GM19324 (cell line): ENCODE measurements at regions not wholly inside any gene's neighbourhood (a gene's known extent, or its start where the extent isn't known, plus 50 kb on each side); places are given as distances from the start of the nearest gene placed in this dataset.
"Not testable (repeated sequence)": the region's sequence is repeated elsewhere in the genome, so short reads cannot be mapped to it uniquely, and the experiment has no call there.

Experiments
- ATAC-seq: cut with Tn5 transposase; IDR thresholded peaks from one replicate; pipeline ENCODE4 v1.9.1; 2021; ENCODE audit warnings: mild to moderate bottlenecking, moderate library complexity; ENCODE audit not compliant: unreplicated experiment, low FRiP score

GRCh38 chr12:73180734-73181133 is 908.6 kb downstream of the TRHDE start:
- ATAC-seq: no peak

DNA sequence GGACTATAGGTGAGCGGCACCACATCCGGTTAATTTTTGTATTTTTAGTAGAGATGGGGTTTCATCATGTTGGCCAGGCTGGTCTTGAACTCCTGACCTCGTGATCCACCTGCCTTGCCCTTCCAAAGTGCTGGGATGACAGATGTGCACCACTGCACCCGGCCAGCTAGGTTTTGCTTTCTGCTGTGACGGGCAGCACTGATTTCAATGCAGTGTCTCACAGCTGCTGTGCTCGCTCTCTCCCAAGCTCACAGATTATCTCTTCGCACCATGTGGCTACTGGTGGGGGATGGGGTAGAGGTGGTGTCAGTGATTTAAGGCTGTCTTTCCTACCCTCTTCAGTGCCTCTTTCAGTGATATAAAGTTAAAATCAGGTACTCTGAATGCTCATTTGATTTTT is 909.1 kb downstream of the TRHDE start:
- ATAC-seq: no peak

DNA sequence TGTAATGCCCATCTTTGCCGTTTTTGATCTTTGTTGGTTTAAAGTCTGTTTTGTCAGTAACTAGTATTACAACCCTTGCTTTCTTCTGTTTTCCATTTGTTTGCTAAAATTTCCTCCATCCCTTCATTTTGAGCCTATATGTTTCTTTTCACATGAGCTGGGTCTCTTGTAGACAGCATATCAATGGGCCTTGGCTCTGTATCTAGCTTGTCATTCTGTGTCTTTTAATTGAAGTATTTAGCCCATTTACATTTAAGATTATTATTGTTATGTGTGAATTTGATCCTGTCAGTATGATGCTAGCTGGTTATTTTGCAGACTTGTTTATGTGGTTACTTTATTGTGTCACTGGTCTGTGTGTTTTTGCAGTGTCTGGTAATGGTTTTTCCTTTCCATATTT is 913.2 kb downstream of the TRHDE start:
- no peak for ATAC-seq

- ATAC-seq: no peak
These were observed 914.1 kb downstream of the TRHDE start for GRCh38 chr12:73186272-73186671.

GRCh38 chr12:73187765-73188164 is 915.6 kb downstream of the TRHDE start:
- no peak for ATAC-seq

DNA sequence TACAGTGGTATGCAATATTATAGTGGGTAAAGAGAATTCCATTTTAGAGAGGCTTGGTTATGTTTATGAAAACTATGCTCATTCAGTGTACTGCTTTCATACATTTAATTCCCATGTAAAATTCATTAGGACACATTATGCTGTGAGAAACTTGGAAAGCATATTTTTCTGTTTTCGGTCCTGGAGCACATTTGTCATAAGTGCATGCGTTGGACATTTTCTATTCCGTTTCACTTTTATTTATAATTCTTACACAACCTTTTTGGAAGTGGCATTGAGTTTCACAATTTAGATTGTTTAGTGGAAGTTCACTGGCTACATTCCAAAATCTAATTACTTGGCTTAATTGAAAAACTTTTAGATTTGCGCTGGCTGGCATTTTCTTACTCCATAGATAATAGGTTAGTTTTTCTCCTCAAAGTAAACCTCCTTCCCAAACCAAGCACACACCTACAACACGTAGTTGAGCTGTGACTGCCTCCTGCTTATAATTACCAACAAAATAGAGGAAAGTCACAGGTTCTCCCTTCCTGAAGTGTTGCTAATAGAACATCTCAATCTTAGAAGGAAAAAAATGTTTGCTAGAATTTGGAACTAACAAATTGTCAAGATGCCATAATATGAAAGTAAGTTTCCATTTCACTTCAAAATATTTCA is 938.5 kb downstream of the TRHDE start:
- ATAC-seq: no peak

DNA sequence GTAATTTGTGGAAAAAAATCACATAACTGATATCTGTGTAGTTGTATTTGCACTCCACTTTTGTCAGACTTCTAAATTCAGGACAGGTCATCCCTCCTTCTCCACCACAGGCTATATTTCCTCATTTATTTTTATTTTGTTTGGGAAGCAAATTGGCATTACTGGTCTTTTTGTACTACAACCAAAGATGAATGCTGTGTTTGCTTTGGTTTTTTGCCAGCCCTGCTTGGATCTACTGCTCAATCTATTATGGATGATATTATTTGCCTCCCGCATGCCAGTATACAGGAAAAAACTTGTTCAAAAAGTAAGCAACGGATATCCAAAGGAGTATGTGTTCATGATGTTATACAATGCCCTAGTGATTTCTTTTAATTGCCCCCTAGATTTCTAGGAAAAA is 948.8 kb downstream of the TRHDE start:
- no peak for ATAC-seq

- ATAC-seq: no peak
These were observed 949.2 kb downstream of the TRHDE start for GRCh38 chr12:73221398-73221797.

- no peak for ATAC-seq
These were observed 949.7 kb downstream of the TRHDE start for GRCh38 chr12:73221836-73222235.

DNA sequence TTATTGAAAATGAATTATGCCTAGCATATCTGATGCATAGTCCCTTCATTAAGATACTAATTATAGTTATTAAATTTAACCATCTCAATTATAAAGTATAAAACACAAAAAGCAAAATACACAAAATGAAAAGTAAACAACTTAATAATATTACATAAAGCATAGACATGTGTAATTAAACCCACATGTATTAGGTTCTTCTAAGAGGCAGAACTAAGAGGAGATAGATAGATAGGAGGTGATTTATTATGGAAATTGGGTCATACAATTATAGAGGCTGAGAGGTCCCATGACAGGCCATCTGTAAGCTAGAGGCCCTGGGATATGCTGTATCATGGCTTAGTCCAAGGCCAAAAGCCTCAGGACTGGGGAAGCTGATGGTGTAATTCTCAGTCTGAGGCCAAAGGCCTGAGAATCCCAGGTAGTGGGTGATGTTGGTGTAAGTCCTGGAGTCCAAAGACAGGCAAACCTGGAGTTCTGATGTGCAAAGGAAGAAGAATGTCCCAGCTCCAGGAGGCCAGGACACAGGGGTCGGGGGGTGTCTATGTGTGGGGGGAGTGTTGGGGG is 953.3 kb downstream of the TRHDE start:
- no peak for ATAC-seq

DNA sequence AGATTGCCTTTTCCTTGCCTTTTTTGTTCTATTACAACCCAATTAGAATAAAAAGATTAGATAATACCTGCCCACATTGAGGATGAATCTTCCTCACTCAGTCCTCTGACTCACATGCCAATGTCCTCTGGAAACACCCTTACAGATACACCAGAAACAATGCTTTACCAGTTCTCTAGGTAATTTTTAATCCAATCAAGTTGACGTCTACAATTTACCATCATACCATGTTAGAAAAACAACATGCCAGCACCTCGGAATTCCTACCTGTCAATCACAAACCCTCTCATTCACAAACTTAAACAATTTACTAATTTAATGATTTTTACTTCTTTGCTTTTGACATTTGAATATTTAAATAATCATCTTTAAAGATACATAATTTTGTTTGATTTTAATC is 953.8 kb downstream of the TRHDE start:
- no peak for ATAC-seq

DNA sequence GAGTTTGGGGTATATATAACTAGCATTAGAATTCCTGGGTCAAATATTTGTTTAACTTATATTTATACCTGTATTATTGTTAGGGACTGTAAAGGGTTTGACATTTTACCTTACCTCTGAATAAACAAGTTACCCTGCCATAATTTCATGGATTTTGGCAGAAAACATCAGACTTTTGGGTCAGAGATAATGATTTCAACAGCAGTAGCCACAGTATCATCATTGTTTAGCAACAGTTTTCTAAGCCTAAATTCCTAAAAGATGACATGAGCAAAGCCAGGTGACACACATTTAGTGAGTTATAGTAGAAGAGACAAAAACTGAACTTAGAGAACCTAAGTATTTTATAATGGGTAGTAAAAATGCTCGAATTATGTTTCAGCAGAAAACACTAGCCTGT is 954.4 kb downstream of the TRHDE start:
- ATAC-seq: no peak

GRCh38 chr12:73228828-73229227 is 956.7 kb downstream of the TRHDE start:
- not testable (repeated sequence) for ATAC-seq

- no peak for ATAC-seq
These were observed 963.2 kb downstream of the TRHDE start for GRCh38 chr12:73235387-73235786.

GRCh38 chr12:73240110-73240509 is 967.9 kb downstream of the TRHDE start:
- no peak for ATAC-seq

- ATAC-seq: no peak
These were observed 990.7 kb downstream of the TRHDE start for GRCh38 chr12:73262788-73263381.

DNA sequence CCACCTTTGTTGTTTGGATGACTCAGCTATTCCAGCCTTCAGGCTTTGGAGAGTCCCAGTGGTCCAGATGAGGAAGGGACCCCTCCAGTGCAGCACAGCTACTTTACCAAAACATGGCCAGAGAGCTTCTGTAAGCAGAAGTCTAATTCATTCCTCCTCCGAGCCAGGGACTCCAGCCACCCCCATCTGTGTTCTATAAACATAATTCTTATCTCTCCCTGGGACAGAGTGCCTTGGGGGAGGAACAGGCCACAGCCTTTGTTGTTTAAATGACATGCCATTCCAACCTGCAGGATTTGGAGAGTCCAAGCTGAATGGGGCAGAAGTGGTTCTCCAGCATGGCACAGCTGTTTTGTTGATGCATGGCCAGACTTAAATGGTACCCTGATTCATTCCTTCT is 994.0 kb downstream of the TRHDE start:
- ATAC-seq: no peak

DNA sequence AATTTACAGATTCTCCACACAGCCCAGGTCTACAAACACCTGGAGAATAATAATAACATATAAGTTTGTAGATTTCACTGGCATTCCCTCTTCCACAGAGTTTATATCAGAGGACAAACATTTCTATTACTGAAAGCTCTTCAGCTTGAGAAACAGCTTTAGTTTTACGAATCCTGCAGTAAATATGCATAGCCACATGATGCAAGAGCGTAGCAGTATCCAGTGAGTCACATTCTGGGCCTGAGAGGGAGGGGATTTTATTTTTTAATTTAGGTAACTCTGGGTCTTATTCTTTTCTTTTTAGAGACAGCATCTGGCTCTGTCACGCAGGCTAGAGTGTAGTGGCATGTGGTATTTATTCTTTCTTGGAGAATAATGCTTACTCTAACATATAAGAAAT is 1002.8 kb downstream of the TRHDE start:
- ATAC-seq: no peak

DNA sequence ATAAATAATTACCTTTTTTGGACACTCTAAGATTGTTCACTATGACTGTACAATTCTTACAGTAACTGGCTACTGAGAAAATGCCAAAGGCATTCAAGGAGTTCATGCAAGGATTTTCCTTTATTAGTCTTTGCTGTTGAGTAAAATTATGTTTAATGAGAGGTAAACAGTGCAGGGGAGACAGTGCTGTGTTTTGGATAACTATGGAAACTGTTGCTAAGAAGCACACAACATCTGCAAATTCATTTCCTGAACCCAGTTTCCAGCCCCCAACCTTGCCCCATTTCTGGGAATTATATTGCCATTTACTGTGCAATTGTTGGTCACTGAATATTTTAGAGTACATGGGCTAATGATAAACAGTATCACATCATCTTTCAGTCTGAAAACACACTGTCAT is 1005.8 kb downstream of the TRHDE start:
- ATAC-seq: no peak

- no peak for ATAC-seq
These were observed 1029.4 kb downstream of the TRHDE start for GRCh38 chr12:73301530-73301929.

DNA sequence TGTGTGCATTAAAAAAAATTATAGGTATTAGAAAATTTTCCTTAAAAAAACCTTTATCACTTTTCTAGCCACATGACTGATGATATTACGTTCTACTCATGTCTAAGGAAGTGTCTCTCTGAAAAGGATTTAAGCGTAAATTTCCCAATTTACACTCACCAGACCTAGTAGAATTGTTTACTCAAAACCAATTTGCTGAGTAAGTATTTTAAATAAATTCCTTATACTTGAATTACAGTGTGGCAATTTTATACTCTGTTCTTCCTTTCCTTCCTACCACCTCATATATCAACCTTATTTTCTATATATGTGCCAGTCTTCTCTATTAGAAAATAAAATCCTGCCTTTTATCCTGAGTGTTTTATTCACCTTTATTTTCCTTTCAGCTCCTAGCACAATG is 1035.1 kb downstream of the TRHDE start:
- no peak for ATAC-seq

DNA sequence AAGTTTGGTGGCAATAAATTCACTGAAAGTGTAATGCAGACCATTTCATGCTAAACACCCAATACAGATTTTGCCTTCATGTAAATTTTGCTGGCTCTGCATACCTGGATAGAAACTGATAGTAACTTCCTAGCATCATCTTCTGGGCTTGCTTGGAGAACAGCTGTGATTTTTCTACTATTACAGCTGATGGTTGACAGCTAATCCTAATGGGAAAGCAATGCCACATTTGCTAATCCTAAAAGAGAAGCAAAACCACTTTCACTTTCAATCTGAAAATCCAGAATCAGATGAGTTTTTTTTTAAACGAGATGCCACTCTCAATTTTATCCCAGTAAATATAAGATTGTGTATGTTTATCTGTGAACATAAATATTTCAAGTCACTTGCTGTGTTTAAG is 1035.9 kb downstream of the TRHDE start:
- no peak for ATAC-seq
